ENCODE measurements at regions not wholly inside any gene's neighbourhood (a gene's known extent, or its start where the extent isn't known, plus 50 kb on each side); places are given as distances from the start of the nearest gene placed in this dataset.
"Not testable (repeated sequence)": the region's sequence is repeated elsewhere in the genome, so short reads cannot be mapped to it uniquely, and the experiment has no call there.

DNA sequence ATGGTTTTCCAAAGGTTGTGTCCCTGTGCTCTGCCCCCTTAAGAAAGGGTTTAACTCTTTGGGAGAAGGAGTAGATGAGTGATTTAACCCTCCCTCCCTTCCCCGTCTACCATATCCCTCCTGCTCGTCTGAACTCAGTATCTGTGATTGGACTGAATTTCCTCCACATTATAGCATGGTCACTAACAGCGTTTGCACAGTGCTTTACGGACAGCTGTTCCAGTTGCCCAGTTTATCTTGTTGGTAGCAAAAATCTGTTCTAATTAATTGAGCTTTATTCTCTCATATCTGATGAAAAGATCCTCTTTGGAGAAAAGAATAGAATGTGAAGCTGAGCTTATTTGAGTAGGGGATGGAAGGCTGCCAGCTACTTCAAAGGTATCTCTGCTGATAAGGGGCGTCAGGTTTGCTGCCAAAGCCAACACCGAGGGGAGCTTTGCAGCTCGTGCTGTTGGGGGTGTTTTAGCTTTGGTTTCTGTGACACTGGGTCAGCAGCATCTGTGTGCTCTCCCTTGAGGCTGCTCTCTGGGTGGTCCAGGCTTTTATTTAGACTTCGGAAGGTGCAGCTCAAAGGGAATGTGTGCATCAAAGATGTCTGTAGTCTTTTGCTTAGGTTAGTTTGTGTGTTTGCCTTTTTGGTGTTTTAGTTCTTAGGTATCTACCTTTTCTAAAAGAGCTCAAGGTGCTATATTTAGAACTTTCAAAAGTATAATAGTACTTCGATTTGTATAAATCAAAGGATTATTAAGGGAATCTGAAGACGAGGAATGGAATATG lies 118.8 kb upstream of the IKBKE start:
- TF ChIP-seq JUND (IDR thresholded peaks at IDR 0.05; ENCODE audit: low read length); POLR2A (IDR thresholded peaks at IDR 0.05; ENCODE audit: control extremely low read depth in 1 of 2, low read depth in 2 of 2, low read length in 2 of 2); RAD21 (IDR thresholded peaks at IDR 0.05 in 1 of 2, conservative IDR thresholded peaks at IDR 0.05 in 1 of 2; ENCODE audit: low read depth in 2 of 2, low read length in 2 of 2): not testable (repeated sequence)
- TF ChIP-seq, protein P1, sequence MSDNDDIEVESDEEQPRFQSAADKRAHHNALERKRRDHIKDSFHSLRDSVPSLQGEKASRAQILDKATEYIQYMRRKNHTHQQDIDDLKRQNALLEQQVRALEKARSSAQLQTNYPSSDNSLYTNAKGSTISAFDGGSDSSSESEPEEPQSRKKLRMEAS (IDR thresholded peaks at IDR 0.05) = not testable (repeated sequence)

All from H1 (cell line).